PC-3 (cell line): ENCODE measurements at regions not wholly inside any gene's neighbourhood (a gene's known extent, or its start where the extent isn't known, plus 50 kb on each side); places are given as distances from the start of the nearest gene placed in this dataset.

Source experiments
- CTCF ChIP-seq: fragments of 300-600 bp; sonication (generic); conservative IDR thresholded peaks from 2 replicates; pipeline ENCODE4 v1.5.1; 2017; ENCODE audit warnings: antibody characterized with exemption, low read depth, mild to moderate bottlenecking, low read length
- EZH2 ChIP-seq: fragments of 300-600 bp; sonication (generic); IDR thresholded peaks from one replicate; pipeline ENCODE4 v1.6.1; 2017; ENCODE audit warnings: antibody characterized with exemption, mild to moderate bottlenecking, low read length; ENCODE audit not compliant: unreplicated experiment
- EZH2phosphoT487 ChIP-seq: fragments of 300-600 bp; sonication (generic); IDR thresholded peaks from 2 replicates; pipeline ENCODE4 v1.6.1; 2018; ENCODE audit warnings: mild to moderate bottlenecking, antibody characterized with exemption, low read length, borderline replicate concordance

DNA sequence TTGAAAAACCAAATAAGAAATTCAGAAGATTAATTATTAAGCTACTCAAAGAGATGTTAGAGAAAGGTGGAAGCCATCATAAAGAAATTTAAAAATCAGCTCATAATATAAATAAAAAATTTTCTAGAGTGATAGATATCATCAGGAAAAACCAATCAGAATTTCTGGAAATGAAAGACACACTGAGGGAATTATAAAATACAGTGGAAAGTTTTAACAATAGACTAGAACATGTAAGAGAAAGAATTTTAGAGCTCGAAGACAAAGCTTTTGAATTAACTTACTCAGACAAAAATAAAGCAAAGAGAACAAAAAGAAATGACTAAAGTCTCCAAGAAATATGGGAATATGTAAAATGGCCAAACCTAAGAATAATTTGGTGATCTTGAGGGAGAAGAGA lies 1926.9 kb upstream of the RAG2 start:
- TF ChIP-seq CTCF (no peak), EZH2 (no peak), EZH2phosphoT487 (no peak)
